Stimulated activated CD8-positive, alpha-beta memory T cell treated with anti-CD3 and anti-CD28 coated beads, Interleukin-7, amount 100 ng/mL, for 1 hour (primary cell): ENCODE measurements at regions not wholly inside any gene's neighbourhood (a gene's known extent, or its start where the extent isn't known, plus 50 kb on each side); places are given as distances from the start of the nearest gene placed in this dataset.

Experiments
- DNase-seq, 2 donors: peaks; one replicate each; pipeline ENCODE4 v3.0.0-alpha.2; 2020; ENCODE audit warnings: low read depth in 2 of 2

- DNase-seq: no peak
Measured at GRCh38 chr4:1543561-1543960, 137.3 kb upstream of the NKX1-1 start.

GRCh38 chr4:1542516-1543320, 136.5 kb upstream of the NKX1-1 start:
- DNase-seq: no peak

- DNase-seq: no peak
Measured at GRCh38 chr4:1542226-1542490, 135.9 kb upstream of the NKX1-1 start.

GRCh38 chr4:1541449-1542225, 135.4 kb upstream of the NKX1-1 start:
- DNase-seq: no peak

- DNase-seq: no peak
Measured at GRCh38 chr4:1540601-1541375, 134.5 kb upstream of the NKX1-1 start.

GRCh38 chr4:1539859-1540600, 133.8 kb upstream of the NKX1-1 start:
- no peak for DNase-seq

GRCh38 chr4:1538941-1539772, 132.9 kb upstream of the NKX1-1 start:
- DNase-seq: no peak

GRCh38 chr4:1538096-1538410, 131.8 kb upstream of the NKX1-1 start:
- no peak for DNase-seq

- DNase-seq: no peak
Measured at GRCh38 chr4:1537410-1538095, 131.3 kb upstream of the NKX1-1 start.

GRCh38 chr4:1536579-1537409, 130.6 kb upstream of the NKX1-1 start:
- no peak for DNase-seq

- no peak for DNase-seq
Measured at GRCh38 chr4:1535926-1536578, 129.8 kb upstream of the NKX1-1 start.

GRCh38 chr4:1534876-1535526, 128.8 kb upstream of the NKX1-1 start:
- DNase-seq: no peak

GRCh38 chr4:1534095-1534872, 128.0 kb upstream of the NKX1-1 start:
- no peak for DNase-seq

GRCh38 chr4:1533501-1534064, 127.3 kb upstream of the NKX1-1 start:
- no peak for DNase-seq

GRCh38 chr4:1532549-1533395, 126.5 kb upstream of the NKX1-1 start:
- no peak for DNase-seq

- no peak for DNase-seq
Measured at GRCh38 chr4:1531683-1532548, 125.7 kb upstream of the NKX1-1 start.
